HepG2 (cell line): ENCODE measurements at regions not wholly inside any gene's neighbourhood (a gene's known extent, or its start where the extent isn't known, plus 50 kb on each side); places are given as distances from the start of the nearest gene placed in this dataset.

ENCODE experiments used
- ATAC-seq: fragments of 200-7000 bp; cut with Tn5 transposase; 3 replicates; pipeline ENCODE4 v1.9.1; 2020; ENCODE audit warnings: mild to moderate bottlenecking, moderate library complexity
- BruUV-seq: library from RNA; stranded (reverse); fragments of 400-500 nt; replicated peaks from 2 replicates; lab custom pipeline; 2021; lab: Mats Ljungman, UMichigan
- CTCF ChIA-PET: fragments of 300-600 bp; formaldehyde crosslinking; extraction: SDS; loops from one replicate; lab custom pipeline; 2021; ENCODE audit warnings: low total read pairs, inconsistent platforms, low intra/inter-chr PET ratio; lab: Yijun Ruan, JAX
- POLR2A ChIA-PET: fragments of 350-600 bp; sonication (Branson Sonifier 250); formaldehyde crosslinking; loops from one replicate; lab custom pipeline; 2020; ENCODE audit warnings: antibody characterized with exemption, inconsistent platforms; lab: Yijun Ruan, JAX
- DNase-seq: peaks from one replicate; pipeline ENCODE4 v3.0.0-alpha.2; 2015; ENCODE audit warnings: low spot score
- FAIRE-seq: peaks from 3 replicates; lab custom pipeline; 2011; peaks lifted over from hg19 to GRCh38; lab: Jason Lieb, UNC
- H2AFZ ChIP-seq: one replicate; pipeline ENCODE4 v1.6.1; 2011; ENCODE audit warnings: low read length, inconsistent platforms
- H3K27ac ChIP-seq: fragments of 300-600 bp; 3 replicates; pipeline ENCODE4 v1.8.0; 2011; ENCODE audit warnings: mixed run types, mild to moderate bottlenecking, mixed read lengths, low read length, inconsistent platforms; ENCODE audit not compliant: insufficient read depth; ENCODE audit errors: extremely low read length
- H3K27me3 ChIP-seq, 2 experiments: fragments of 200-600 bp in 1 of 2; 2 replicates in 1 of 2; 3 replicates in 1 of 2; pipeline versions ENCODE4 v1.6.0 to v1.8.0; 2011; ENCODE audit warnings: low read length in 2 of 2, mild to moderate bottlenecking in 2 of 2, moderate library complexity in 2 of 2, inconsistent platforms in 1 of 2; ENCODE audit not compliant: insufficient read depth in 2 of 2, control insufficient read depth in 1 of 2
- H3K36me3 ChIP-seq, 2 experiments: fragments of 200-600 bp in 1 of 2; replicated peaks in 1 of 2; 2 replicates in 1 of 2; 3 replicates in 1 of 2; pipeline versions ENCODE4 v1.5.1 to v1.8.0; 2011; ENCODE audit warnings: low read length in 2 of 2, inconsistent platforms in 1 of 2; ENCODE audit not compliant: insufficient read depth in 2 of 2, control insufficient read depth in 1 of 2
- H3K4me1 ChIP-seq: 2 replicates; pipeline ENCODE4 v1.5.1; 2012; ENCODE audit warnings: low read length, inconsistent platforms; ENCODE audit not compliant: insufficient read depth
- H3K4me2 ChIP-seq: 2 replicates; pipeline ENCODE4 v1.6.0; 2011; ENCODE audit warnings: low read depth, low read length, inconsistent platforms
- H3K4me3 ChIP-seq, 3 experiments: fragments of 200-600 bp in 1 of 3; sonication (generic), shearing (Covaris generic) in 1 of 3; replicated peaks in 1 of 3; 2 replicates each; pipeline ENCODE4 v1.5.1; 2011 to 2016; ENCODE audit warnings: low read length in 3 of 3, inconsistent platforms in 2 of 3, low read depth in 2 of 3, mild to moderate bottlenecking in 2 of 3, control low read depth in 1 of 3, mixed read lengths in 1 of 3; ENCODE audit not compliant: insufficient read depth in 1 of 3
- H3K79me2 ChIP-seq: one replicate; pipeline ENCODE4 v1.6.1; 2011; ENCODE audit warnings: low read length, inconsistent platforms; ENCODE audit not compliant: insufficient read depth
- H3K9ac ChIP-seq: 2 replicates; pipeline ENCODE4 v1.6.0; 2011; ENCODE audit warnings: mild to moderate bottlenecking, low read depth, low read length, inconsistent platforms; ENCODE audit not compliant: insufficient read depth
- H3K9me3 ChIP-seq: 2 replicates; pipeline ENCODE4 v1.5.1; 2012; ENCODE audit warnings: mild to moderate bottlenecking, low read length
- H4K20me1 ChIP-seq: 2 replicates; pipeline ENCODE4 v1.6.0; 2011; ENCODE audit warnings: inconsistent platforms, mild to moderate bottlenecking, low read length, moderate library complexity; ENCODE audit not compliant: insufficient read depth
- HOXD1 ChIP-seq: sonication (generic); formaldehyde crosslinking; IDR thresholded peaks from 2 replicates; pipeline ENCODE4 v1.5.0; 2020; ENCODE audit warnings: missing genetic modification reagents
- MXI1 ChIP-seq: IDR thresholded peaks from 3 replicates; pipeline ENCODE4 v1.6.1; 2012; ENCODE audit warnings: low read depth, low read length, inconsistent platforms, borderline replicate concordance
- POLR2A ChIP-seq, 2 experiments: IDR thresholded peaks; 2 replicates each; pipeline ENCODE4 v1.6.1; 2011; ENCODE audit warnings: low read depth in 2 of 2, low read length in 2 of 2, mild to moderate bottlenecking in 1 of 2, moderate library complexity in 1 of 2; ENCODE audit not compliant: insufficient read depth in 1 of 2
- RAD21 ChIP-seq: fragments of 450-650 bp; formaldehyde crosslinking; IDR thresholded peaks from 2 replicates; pipeline ENCODE4 v1.5.0; 2020; ENCODE audit warnings: mild to moderate bottlenecking
- ZBTB43 ChIP-seq: sonication (generic); formaldehyde crosslinking; conservative IDR thresholded peaks from 2 replicates; pipeline ENCODE4 v1.4.0; 2020; ENCODE audit warnings: missing genetic modification reagents
- ZNF180 ChIP-seq: sonication (generic); formaldehyde crosslinking; IDR thresholded peaks from 2 replicates; pipeline ENCODE4 v1.4.0; 2020; ENCODE audit warnings: low read depth, missing genetic modification reagents, borderline replicate concordance
- ZNF205 ChIP-seq: IDR thresholded peaks from 2 replicates; pipeline ENCODE4 v1.6.1; 2018; ENCODE audit warnings: missing biosample characterization, missing genetic modification reagents
- ZNF232 ChIP-seq: sonication (generic); formaldehyde crosslinking; IDR thresholded peaks from 2 replicates; pipeline ENCODE4 v1.4.0; 2020; ENCODE audit warnings: missing genetic modification reagents, borderline replicate concordance
- WGBS: methylation state at CpG from one replicate; pipeline ENCODE4 v1.1.6; 2017; ENCODE audit warnings: low lambda C conversion rate; 5-methylcytosine and 5-hydroxymethylcytosine counted together
- in situ Hi-C: cut with HindIII; loops from 2 replicates; pipeline ENCODE4 v1.10.0; 2017; ENCODE audit warnings: low pct_unique_long_range_greater_than_20kb; ENCODE audit not compliant: extremely low pct_ligation_motif_present
- intact Hi-C: fragments of 100-400 bp; cut with micrococcal nuclease; formaldehyde crosslinking; loops from one replicate; pipeline ENCODE4 v1.10.0; 2022; ENCODE audit not compliant: unreplicated experiment
- TF ChIP-seq, protein P1 (sequence below): sonication (generic); formaldehyde crosslinking; IDR thresholded peaks from 2 replicates; pipeline ENCODE4 v1.4.0; 2020; ENCODE audit warnings: missing genetic modification reagents

DNA sequence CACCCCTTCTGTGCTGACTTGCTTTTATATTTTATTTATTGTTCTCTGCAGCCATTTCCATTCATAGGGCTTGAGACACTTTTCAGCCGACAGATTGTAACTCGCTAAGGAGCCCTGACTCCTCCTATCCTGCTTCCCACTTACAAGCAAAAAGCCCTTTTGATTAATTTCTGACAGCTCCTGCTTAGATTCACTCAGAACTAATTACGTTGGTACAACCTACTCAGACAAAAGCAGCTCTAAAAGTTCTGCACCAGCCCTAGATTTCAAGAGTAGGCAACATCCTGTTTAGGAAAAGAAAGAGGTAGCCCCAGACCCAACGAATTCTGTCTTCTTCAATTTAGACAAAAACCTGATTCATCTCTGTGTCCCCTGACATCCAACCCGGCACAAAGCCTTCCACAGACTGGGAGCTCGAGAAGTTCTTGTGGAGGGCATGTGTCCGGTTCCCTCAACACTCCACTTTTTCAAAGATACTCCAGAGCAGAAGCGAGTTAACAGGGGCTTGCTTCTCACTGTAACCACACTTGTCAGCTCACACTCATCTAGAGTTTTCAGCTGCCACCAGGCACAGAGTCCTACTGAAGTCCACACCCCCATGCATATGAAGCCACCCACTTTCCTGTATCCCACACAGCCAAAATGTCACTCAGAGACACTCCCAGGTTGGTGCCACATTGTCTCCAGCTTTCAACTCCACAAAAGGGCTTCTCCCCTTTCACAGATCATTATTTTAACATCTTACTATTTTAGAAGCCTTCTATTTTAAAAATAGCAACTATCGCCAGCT, 113.6 kb upstream of the NFE2L3 start:
- H3K27me3 ChIP-seq = peaks cover 0 to 8% of the 10 kb centered on the region in 2 experiments; a peak in 2 of 5 replicates
- no peak overlapping the region for H3K27ac ChIP-seq
- POLR2A ChIA-PET = no interaction called here
- FAIRE-seq (no peak), DNase-seq (no peak), ATAC-seq (no peak)
- TF ChIP-seq, protein P1, sequence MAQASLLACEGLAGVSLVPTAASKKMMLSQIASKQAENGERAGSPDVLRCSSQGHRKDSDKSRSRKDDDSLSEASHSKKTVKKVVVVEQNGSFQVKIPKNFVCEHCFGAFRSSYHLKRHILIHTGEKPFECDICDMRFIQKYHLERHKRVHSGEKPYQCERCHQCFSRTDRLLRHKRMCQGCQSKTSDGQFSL = no peak
- TF ChIP-seq MXI1 (no peak), HOXD1 (CRISPR knock-in tag) (no peak), ZBTB43 (CRISPR knock-in tag) (no peak), POLR2A (IDR thresholded peaks at IDR 0.05; ENCODE audit: insufficient read depth in 1 of 2, low read depth in 2 of 2, low read length in 2 of 2) (no peak), RAD21 (no peak), ZNF205 (CRISPR knock-in tag) (no peak), ZNF180 (CRISPR knock-in tag) (no peak), ZNF232 (no peak)
- H3K9ac ChIP-seq = no peak overlapping the region
- H3K4me1 ChIP-seq = no peaks in the 10 kb centered on the region
- H3K9me3 ChIP-seq = no peaks in the 10 kb centered on the region
- no peak overlapping the region for H2AFZ ChIP-seq
- no TSS peak for BruUV-seq
- in situ Hi-C loops = no loop called here
- no peak overlapping the region for H3K4me3 ChIP-seq
- no peaks in the 10 kb centered on the region for H3K79me2 ChIP-seq
- H3K4me2 ChIP-seq = no peak overlapping the region
- CTCF ChIA-PET = no interaction called here
- intact Hi-C loops = no loop called here
- 34% methylated on average over 9 of the region's 9 CpGs for WGBS
- H3K36me3 ChIP-seq = no peaks in the 10 kb centered on the region
- H4K20me1 ChIP-seq = no peaks in the 10 kb centered on the region
